Hematopoietic multipotent progenitor cell treated with erythropoietin and hydrocortisone succinate and interleukin-3 and kit ligand, for 15 days (in vitro differentiated cells): ENCODE measurements at regions not wholly inside any gene's neighbourhood (a gene's known extent, or its start where the extent isn't known, plus 50 kb on each side); places are given as distances from the start of the nearest gene placed in this dataset.

Experiments used
- DNase-seq: peaks from one replicate; pipeline ENCODE4 v3.0.0-alpha.2; 2015; ENCODE audit warnings: low spot score

DNA sequence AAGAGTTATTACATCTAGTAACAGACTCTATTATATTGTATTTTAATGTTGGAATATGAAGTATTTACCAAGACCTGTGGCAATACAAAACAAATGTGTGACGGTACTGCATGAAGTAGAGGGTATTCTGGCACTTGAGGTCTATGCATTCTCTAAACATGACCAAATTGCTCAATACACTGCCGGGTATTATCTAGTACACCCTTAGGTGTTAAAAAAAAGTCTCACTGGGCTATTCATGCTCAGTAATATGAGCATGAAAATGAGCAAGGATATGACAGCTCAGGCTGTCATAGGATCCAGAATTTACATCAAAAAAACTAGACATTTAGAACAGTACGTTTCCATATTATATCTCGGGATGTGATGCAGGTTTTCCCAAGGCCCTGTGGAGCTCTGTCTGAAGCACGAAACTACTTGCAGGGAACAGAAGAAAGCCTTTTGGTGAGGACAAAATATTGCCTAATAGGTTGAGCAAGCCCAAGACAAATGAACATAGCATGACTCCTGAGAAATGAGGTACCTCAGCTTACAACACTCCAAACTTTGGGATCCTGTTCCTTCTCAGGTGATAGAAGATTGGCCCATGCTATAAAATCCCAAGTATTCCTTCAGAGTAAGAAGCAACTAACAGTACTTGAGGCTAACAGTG is 74.1 kb upstream of the MAOA start:
- DNase-seq: no peak

DNA sequence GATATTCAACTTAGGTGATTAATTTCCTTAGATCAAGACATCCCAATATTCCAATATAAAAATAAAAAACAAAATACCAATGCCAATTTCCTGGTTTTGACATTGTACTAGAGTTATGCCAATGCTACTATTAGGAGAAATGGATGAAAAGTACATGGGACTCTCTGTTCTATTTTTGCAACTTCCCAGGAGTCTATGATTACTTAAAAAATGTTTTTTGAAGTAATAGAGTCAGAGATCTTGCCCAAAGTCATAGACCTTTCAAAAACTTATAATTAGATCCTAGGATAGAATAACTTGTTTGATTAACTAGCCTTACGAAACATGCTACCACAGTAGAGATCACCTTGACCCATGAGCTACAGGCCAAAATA is 73.6 kb upstream of the MAOA start:
- DNase-seq: no peak

DNA sequence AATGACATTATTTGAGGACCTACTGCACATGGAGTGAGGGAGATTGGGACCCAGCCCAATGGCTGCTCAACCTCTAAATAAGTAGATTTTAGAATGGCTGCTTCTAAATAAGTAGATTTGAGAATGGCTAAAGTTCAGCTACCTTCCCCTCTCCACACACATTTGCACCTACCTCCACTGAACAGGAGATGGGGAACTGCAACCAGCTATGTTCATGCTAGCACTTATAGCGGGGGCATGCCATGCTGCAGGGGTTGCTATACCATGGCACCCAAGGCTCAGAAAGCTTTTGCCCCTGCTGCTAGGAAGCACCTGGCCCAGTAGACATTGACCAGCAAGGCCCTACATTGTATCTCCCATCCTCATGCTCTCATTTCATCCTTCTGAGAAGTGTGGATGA is 70.2 kb upstream of the MAOA start:
- DNase-seq: no peak

DNA sequence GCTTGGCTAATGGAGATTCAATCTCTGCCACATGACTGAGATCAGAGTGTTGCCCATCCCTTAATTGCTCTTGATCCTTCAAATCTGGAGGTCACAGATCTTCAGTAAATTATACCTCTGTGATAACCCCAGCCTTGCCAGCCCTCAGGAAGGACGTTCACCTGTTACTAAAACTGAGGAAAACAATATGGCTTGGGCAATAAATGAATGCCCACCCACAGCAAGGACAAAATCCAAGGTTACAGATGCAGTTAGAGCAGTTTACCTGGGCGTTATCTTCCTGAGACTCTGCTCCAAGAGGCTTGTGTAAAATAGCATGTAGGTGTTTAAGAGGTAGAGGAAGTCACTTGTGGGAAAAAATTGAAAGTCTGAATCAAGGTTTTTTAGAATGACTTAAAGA is 69.3 kb upstream of the MAOA start:
- no peak for DNase-seq

DNA sequence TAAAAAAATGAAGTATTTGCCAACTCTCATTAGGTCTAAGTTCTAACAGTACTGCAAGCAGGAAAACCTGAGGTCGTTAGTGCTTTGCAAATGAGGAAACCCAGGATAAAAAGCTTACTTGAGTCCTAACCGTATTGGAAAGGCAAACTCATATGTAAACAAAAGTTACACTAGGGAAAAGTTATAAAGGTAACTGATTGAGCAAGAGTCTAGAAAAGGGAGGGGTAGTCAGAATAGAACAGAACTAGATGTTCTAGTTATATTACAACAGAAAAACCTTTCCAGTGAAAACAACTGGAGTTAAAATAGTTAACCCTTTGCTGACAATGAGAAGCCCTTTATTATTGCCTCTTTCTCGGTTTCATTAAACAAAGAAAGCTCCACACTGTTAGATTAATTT is 66.4 kb upstream of the MAOA start:
- no peak for DNase-seq

DNA sequence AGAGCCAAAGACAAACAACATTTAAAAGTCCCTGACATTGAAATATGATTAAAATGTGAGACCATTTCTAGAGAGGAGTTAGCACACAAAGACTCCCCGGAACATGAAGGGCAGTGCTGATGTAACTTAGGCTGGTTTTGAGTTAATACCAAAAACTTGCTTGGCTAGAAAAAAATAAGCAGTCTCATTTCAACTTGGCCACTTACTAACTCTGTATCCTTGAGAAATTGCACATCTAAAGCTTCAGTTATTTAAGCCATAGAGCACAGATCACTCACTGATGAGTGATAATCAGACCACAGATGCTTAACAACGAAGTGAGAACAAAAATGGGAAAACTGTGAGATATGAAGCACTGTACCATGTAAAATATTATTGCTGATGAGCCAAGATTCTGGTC is 65.9 kb upstream of the MAOA start:
- no peak for DNase-seq

DNA sequence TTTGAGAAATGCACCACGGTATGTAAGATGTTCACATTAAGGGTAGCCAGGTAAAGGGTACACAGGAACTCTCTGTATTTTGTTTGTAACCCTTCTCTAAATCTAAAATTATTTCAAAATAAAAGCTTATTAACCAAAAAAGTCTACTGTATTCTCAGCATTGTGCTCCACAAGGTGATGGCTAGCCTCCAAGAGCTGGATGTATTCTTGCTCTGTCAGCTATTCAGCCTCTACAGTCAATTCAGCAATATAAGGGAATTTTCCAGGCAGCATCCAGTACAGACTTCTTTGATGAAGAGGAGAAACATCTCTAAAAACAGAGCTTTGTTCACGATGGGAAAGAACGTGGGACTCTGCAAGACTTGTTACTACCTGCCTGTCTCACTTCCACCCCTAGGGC is 63.5 kb upstream of the MAOA start:
- DNase-seq: no peak

DNA sequence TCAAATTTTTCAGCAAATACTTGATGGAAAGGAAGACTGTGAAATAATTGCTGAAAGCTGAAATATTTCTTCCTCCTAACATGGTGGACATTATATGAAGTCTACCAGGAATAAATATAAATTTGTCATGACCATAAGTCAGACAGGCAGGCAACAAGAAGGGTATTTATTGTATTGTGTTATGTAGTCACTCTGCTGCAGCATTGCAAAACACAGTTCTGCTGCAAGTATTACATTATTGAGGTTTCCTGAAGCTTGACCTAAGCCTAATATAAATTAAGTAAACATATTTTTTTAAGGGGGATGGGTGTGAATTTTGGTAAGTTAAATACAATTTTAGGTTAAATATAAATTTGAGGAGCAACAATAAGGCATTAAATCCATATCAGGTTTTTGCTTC is 60.2 kb upstream of the MAOA start:
- no peak for DNase-seq

DNA sequence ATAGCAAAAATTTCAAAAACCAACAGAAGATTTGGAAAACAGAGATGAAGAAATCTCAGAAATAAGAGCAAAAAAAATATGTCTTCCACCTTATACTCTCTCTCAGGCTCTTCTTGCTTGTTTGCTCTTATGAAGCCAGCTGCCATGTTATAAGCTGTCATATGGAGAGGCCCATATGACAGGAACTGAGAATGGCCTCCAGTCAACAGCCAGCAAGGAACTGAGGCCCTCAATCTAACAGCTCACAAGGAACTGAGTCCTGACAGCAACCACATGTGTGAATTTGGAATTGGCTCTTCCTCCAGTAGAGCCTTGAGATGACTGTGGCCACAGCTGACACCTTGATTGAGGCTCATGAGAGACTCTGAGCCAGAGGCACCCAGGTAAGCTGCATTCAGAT is 51.3 kb upstream of the MAOA start:
- DNase-seq: no peak

DNA sequence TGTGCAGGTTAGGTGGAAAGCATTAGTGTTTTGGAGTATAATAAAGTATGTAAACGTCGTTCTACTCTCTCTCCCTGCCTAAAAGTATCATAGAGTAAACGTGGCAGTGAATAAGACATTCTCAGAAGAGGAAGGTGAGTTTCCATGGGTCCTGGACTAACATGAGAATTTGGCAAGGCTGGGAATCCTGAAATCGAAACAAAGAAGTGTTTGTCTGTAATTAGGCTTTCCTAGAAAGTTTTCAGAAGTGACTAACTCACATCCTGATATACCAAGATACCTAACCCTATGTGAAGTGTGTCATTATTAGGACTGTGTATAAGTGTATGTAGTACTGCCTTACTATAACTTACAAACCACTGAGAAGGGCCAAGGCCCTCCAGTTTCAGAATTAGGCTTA is 50.7 kb upstream of the MAOA start:
- no peak for DNase-seq
